ENCODE measurements at regions not wholly inside any gene's neighbourhood (a gene's known extent, or its start where the extent isn't known, plus 50 kb on each side); places are given as distances from the start of the nearest gene placed in this dataset.

DNA sequence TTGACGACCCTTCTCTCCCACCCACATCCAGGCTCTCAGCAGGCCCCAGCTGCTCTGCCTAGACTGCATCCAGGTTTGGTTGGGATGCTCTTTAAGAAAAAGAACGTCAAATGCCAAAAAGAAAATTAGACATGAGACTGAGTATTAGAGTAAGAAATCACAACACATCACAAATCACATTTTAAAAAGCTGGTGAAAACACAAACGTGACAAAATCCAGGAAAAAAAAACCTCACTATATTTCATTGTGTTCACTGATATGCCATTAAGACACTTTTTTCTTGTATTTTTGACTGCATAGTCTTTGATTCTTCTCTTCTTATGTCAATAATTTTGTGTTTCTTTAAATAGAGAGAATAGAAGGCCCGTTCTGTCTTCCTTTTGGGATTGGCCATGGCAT, 243.7 kb downstream of the TLE3 start:
- no peak for DNase-seq
- no peak for ATAC-seq
- intact Hi-C loops (cut with micrococcal nuclease), result no loop called here

DNA sequence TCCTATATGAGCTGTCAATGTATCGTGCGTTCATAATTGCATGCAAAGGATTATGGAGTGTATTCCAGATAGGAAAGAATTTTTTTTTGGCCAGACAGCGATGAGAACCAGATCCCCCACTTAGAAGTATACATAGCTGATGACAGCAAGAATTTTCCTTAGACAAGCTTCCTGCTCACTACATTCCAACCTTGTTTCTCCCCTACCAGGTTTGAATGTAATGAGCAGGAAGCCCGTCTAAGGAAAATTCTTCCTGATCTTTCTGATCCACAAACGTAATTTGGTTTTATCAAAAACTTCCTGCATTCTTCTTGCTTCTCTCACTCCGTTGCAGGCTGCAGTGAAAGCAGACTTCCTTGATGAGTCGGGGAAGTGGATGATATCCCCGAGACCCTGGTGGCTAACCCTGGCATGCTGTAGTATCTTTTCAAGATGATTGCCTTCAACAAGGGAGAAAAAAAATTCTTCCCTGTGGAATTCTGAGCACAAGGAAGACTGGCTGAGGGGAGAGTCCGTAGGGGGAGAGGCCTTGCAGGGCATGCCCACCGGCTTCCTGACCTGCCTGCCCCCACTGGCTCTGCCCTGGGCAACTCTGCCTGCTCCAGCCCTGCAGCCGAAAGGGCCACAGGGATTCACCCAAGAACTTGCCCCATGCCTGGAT, 243.1 kb downstream of the TLE3 start:
- intact Hi-C loops (cut with micrococcal nuclease), result no loop called here
- ATAC-seq (no peak), DNase-seq (no peak)

DNA sequence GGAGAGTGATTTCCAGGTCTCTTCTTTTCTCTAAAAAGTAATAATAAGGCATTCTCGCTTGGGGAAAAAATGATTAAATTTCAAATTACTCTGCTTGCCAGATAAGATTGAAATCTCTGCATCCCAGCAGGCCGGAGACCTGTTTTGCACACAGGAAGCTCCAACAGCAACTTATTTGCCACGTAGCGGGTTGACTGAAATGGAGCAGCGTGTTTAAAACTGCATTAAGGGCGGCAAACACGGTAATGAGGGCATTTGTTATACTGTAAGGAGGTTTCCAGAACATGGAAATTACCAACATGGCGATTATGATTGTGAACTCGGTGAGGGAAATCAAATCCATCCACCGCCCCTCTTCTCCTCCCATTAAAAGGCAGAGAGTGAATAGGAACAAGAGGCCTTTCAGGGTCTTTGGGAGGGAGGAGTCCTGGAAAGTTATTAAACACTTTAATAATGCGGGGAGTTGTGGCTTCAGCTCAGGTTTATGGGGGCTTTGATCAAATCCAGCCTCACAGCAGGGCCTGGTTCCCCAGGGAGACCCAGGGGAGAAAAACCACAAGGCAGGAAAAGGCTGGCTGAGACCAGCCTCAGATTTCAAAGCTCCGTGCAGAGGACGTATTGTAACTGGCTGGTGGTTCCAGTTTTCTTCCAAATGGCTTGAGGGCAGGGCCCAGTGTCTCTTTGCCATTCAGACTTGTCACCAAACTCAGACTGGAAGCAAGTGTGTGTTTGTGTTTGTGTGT, 242.3 kb downstream of the TLE3 start:
- ATAC-seq (no peak), DNase-seq (no peak)
- intact Hi-C loops (cut with micrococcal nuclease), result no loop called here

DNA sequence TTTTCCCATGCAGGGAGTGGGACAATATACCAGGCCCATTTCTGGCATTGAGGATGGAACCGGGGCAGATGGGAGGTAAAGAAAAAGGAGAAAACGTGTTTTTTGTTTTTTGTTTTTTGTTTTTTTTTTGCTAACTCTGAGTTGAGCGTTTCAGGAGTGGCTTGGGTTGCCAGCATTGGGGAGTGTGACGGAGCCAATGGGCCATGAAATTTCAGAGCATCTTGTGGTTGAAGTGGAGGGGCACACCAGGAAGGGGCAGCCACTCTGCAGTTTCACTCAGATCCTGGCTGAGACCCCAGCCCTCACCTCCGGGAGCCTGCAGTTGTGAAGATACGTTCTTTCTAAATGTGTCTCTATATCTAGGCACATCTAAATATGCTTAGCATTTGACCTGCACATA, 240.5 kb downstream of the TLE3 start:
- DNase-seq, result no peak
- ATAC-seq, result no peak
- intact Hi-C loops (cut with micrococcal nuclease), result no loop called here

DNA sequence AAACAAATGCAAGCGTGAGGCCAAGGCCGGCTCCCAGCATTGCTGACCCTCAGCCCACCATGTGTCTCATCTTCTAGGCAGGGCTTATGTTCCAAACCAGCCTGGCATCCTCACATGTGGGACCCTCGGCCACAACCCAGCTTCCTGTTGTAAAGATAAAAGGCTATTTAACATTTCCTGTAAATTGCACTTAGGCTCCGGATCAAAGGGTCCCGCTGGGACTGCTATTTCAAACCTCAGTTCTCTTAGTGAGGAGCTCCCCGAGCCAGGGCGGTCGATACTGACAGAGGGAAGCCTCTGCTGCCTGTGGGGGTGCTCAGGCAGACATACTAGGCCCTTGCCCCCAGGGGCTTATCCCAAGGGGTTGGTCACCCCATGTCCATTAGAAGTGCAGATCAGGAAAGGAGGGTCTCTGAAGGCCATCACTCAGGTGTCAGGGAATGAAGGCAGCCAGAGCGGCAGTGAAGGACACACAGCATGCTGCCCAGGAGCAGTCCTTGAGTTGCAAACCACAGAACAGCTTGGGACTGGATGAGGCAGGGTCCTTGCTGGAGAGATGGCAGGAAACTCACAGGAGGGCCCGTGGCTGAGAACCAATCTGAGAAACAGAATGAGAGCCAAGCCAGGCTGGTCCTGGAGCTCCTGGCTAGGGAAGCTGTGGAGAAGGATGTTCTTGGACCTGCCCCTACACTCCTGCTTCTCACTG, 239.9 kb downstream of the TLE3 start:
- intact Hi-C loops (cut with micrococcal nuclease), result no loop called here
- ATAC-seq, result no peak
- no peak for DNase-seq

DNA sequence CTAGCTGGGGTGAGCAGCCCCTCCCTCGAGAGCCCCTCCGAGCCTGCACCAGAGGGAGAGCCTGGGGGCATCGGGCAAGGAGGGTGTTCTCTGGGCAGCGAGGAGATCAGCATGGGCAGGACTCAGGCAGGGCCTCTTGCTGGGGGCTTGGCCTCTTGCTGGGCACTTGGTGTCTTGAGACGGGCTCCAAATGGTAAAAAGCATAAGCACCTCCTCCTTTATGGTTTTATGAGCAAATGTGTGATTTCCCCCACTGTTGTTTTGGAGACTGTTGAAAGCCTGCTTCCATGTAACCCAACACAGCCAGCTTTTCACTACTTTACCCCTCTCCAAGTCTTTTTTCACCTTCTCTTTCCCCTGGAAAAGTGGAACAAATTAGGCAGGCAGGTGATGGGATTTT, 239.3 kb downstream of the TLE3 start:
- intact Hi-C loops (cut with micrococcal nuclease), result no loop called here

DNA sequence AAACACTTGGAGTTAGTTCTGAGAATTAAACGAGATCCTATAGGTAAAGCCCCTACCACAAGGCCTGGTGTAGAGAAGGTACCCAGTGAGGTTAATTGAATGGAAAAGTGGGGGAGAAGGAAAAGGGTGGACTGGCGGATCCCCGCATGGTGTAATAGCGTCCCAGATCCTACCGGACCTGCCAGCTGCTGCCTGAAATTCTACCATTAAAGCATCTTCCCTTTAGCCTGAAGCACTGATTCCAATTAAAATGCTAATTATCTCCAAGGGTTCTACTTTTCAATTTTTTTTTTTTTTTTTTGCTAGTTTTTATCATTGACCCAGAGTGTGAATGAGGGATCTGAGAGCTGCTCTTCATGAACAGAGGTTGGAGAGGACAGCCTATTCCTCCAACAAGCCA, 237.9 kb downstream of the TLE3 start:
- no peak for DNase-seq
- ATAC-seq, result no peak
- intact Hi-C loops (cut with micrococcal nuclease), result no loop called here

More for the DNA sequence above, 239.3 kb downstream of the TLE3 start:
- DNase-seq (no peak), ATAC-seq (no peak)

DNA sequence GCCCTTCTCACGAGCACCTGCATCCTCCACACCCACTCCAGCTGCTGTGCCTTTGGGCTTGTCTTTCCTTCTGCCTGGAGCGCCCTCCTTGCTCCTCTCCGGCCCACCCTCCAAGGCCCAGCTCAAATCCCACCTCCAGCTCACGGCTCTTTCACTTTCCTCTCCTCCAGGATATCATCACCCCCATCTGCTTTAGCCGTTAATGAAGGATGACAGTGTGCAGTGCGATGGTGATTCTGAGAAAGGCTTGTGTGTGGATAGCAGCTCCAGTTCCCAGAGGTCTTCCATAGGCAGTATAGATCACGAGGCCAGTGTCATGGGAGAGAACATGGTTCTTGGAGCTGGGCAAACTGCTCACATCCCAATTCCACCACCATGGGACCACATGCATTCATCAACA, 237.4 kb downstream of the TLE3 start:
- ATAC-seq (no peak), DNase-seq (no peak)
- intact Hi-C loops (cut with micrococcal nuclease), result no loop called here

DNA sequence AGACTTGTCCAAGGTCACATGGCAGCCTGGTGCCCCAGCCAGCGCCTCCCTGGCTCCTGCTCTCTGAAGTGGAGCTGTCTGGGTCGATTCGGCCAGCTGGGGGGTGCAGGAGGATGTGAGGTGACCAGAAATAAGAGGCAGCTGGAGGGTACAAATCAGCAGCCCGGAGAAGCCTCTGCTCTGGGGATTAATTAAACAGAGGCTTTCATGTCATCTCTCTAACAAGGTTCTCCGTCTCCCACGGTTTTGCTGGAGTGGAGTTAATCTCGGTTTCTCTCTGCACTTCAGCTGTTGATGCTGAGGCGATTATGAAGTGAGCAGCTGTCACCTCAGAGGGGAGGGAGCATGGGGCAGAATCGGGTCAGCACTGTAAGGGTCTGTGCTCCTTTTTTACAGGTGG, 236.8 kb downstream of the TLE3 start:
- intact Hi-C loops (cut with micrococcal nuclease), result no loop called here
- DNase-seq (no peak), ATAC-seq (no peak)

DNA sequence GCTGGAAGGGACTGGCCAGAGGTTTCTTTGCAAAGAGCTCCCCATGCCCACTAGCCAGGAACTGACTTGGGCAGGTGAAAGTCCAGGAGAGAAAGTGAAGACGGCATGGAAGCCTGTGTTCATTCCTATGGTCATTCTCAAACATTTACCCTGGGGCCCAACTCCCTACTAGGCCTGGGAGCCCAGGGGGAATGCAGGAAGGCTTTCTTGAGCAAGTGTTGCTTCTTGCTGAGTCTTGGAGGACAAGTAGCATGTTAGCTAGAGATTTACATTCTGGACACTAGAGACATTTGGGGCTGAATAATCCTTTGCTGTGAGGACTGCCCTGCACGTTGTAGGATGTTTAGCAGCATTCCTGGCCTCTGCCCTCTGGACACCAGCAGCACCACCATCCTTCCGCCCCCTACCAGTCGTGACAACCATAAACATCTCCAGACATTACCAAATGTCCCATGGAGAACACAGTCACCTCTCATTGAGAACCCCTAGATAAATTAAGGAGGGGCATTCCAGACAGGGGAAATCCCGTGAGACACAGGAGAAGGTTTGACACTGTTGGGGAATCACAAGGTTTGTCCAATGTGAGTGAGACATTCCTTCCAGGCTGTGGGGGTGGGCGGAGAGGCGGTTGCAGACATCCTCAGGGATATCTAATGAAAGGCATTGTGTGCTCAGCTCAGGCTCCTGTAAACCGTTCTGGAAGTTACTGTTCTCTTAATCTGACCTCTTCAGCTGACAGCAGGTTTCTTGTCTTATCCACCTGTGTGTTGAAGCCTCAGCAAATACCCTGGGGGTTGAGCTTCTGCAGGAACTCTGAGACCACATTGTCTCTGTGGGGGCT, 236.2 kb downstream of the TLE3 start:
- intact Hi-C loops (cut with micrococcal nuclease), result no loop called here
- DNase-seq, result no peak
- no peak for ATAC-seq

DNA sequence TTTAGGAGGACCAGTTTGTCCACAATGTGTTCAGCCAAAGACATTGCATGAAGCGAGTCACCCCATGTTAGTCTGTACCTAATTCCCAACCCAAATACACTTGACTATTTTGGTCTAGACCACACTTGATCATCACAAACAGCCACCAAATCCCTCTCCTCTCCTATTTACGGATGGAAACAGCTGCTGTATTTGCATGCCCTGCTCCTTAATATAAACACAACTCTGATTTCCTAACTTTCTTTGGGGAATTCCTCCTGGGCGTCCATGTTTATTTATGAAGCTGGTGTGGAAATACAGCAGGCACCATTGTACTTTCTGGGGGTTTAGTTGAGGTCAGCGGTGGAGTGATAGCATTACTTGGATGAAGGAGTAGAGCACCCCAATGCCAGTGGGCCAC, 235.2 kb downstream of the TLE3 start:
- ATAC-seq, result no peak
- no peak for DNase-seq
- intact Hi-C loops (cut with micrococcal nuclease), result no loop called here

DNA sequence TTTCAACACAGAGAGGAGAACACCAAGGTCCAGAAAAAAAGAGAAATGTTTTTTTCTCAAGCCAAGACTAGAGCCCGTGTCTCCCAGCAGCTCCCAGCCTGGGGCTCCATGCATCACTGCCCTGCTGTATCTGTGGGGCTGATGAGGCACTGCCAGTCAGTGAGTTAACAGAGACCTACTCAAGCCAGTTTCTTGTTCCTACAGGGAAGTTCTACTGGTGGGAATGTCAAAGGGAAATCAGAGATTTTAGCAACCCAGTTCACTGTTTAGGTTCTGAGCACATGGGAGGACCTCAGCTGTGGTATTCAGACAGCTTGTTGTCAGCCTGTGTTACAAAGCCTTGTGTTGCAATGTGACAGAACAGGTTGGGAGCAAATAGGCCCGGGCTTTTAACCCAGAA, 234.3 kb downstream of the TLE3 start:
- intact Hi-C loops (cut with micrococcal nuclease), result no loop called here
- DNase-seq (no peak), ATAC-seq (no peak)

DNA sequence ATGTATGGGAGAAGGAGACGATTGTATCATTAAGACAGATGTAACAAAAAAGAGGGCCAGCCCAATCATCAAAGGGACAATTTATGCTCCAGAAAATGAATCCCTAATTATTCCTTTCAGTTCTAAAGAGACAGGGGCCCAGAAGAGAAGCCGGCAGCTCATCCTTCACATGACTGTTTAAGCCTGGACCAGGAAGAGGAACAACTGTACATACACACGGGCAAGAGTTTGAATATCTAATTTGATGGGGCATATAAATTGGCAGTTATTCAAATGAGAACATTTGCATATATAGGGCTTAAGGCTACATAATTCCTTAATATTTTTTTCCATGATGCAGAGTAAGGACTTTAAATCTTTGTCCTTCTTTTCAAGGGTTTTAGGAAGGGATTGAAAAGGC, 232.3 kb downstream of the TLE3 start:
- DNase-seq, result no peak
- ATAC-seq, result no peak

DNA sequence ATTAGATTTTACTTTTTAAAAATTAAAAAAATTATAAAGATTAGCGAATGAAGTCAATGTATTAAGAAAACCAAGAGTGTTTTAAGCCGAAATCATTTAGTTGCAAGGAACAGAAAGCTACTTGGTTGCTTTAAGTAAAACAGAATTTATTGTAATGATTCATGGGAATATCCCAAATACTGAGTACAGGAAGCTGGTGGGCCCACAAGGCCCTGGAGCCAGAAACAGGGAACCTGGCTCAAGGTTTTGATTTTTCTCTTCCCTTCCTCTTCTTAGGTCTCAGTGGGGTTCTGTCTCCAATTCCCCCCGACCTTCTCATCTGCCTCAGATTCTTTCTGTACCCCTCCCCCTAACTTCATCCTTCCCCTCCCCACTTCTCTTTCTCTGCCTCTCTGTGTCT, 229.0 kb downstream of the TLE3 start:
- no peak for ATAC-seq
- DNase-seq, result no peak
- intact Hi-C loops (cut with micrococcal nuclease), result no loop called here

More for the DNA sequence above, 232.3 kb downstream of the TLE3 start:
- intact Hi-C loops (cut with micrococcal nuclease), result no loop called here

DNA sequence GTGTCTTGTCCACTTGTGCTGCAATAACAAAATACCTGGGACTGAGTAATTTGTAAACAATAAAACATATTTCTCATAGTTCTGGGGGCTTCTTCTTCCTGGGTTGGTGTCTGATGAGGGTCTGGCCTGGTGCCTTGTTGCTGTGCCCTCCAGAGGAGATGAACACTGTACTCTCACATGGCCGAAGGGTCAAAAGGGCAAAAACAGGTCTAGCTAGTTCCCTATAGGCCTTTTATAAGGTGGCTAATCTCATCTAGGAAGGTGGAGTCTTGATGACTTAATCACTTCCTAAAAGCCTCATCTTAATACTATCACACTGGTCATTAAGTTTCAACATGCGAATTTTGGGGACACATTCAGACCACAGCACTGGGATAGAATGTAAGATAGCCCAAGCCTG, 228.4 kb downstream of the TLE3 start:
- intact Hi-C loops (cut with micrococcal nuclease), result no loop called here
- DNase-seq, result no peak
- ATAC-seq, result no peak

DNA sequence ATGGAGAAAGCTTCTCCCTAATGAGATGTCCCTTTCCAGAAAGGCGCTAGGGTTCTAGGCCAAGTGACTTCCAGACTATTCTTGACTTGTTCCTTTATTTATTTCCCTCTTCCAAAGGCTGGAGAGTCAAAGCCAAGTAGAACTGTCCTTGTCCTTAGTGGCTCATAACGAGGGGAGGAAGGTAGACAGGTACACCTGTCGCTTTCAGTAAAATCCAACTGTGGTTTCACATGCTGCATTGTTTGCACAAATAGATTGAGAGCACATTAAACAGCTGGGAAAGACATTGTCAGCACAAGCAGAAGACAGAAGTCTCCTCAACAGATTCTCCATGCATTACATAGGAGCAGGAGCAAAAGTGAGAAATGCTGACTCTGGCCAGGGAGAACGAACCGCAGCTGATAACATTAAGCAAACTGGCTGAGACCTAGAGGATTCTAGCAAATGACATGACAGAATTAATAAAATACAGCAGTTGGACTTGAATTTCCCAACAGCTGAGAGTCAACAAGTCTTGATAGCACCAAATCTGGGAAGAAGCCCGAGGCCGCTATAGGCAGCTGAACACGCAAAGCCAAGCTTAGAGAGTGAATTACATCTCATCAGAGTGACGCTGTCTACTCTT, 227.7 kb downstream of the TLE3 start:
- no peak for ATAC-seq
- no peak for DNase-seq
- intact Hi-C loops (cut with micrococcal nuclease), result no loop called here

DNA sequence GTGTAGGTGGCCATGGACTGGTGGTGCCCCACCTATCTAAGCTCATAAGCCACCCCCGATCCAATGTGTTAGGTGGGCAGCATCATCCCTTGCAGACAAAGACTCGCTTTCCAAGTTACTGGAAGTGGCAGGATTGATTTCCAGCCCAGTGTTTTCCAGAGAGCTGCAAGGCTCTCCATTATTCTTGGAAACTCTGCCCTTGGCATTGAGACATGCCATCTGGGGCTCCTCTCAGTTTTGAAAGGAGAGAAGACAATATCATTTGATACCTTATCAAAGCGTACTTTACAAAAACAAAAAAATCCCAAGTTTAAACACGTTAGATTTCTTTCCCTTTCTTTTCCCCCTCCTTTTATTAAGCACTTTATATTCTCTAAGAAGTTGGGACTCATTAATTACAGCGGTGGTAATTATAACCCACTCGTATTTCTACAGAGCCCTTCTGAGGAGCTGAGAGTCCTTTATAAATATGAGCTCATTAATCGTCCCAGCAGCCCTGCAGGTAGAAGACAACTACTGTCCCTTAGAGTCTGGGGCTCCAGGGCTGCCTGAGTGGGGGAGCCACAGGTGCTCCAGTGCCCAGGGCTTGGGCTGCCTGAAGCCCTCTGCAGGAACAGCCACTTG, 226.1 kb downstream of the TLE3 start:
- ATAC-seq (no peak), DNase-seq (no peak)
- intact Hi-C loops (cut with micrococcal nuclease), result no loop called here

DNA sequence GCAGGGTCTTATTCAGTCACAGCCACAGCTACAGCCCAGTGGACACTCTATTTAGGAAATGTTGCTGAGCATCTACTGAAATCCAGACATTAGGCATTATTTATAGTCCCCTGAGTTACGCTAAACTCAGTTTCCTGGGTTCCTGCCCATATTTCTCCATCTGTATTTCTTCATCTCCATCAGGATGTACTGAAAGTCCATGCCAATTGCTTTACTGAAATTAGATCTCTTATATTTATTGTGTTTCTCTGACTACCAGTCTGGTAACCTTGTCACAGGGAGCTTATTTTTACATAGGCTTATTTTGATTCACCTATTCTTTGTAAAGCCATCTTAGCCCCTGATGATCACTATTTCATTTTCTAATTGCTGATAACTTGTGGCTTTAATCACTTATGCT, 223.9 kb downstream of the TLE3 start:
- DNase-seq, result no peak
- ATAC-seq, result no peak
- intact Hi-C loops (cut with micrococcal nuclease), result no loop called here

DNA sequence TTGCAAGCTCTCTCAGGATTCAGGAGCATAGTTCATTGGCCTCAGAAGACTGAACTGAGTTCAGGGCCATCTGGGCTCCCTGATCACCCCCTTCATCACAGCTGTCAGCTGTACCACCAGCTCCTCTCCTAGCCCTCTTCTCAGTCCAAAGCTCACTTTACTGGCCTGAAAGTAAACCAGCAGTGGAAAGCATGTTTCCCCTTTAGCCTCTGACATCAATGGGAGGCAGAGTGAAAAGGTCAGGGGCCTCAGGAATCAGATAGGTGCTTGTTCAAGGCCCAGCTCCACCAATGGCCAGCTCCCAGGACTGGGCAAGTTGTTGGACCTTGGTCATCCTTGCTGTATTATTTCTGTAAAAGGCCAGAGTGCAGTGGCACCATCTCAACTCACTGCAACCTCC, 223.4 kb downstream of the TLE3 start:
- intact Hi-C loops (cut with micrococcal nuclease), result no loop called here
- ATAC-seq, result no peak
- DNase-seq, result no peak

All from left ventricle myocardium superior (tissue), 1 donor.